ENCODE measurements at regions not wholly inside any gene's neighbourhood (a gene's known extent, or its start where the extent isn't known, plus 50 kb on each side); places are given as distances from the start of the nearest gene placed in this dataset.

GRCh38 chr11:39675171-39675570 is 1784.3 kb downstream of the LRRC4C start:
- no peak for TF ChIP-seq CTCF (IDR thresholded peaks at IDR 0.05; ENCODE audit: low read depth, low read length)
- no peak for DNase-seq (ENCODE audit: low read depth in 2 of 2)
- no peak overlapping the region for H3K4me3 ChIP-seq (replicated peaks in 1 of 2; ENCODE audit: low read depth in 2 of 2, low read length in 2 of 2)

GRCh38 chr11:39674761-39675160 is 1784.7 kb downstream of the LRRC4C start:
- no peak for DNase-seq (ENCODE audit: low read depth in 2 of 2)
- no peak overlapping the region for H3K4me3 ChIP-seq (replicated peaks in 1 of 2; ENCODE audit: low read depth in 2 of 2, low read length in 2 of 2)
- TF ChIP-seq CTCF (IDR thresholded peaks at IDR 0.05; ENCODE audit: low read depth, low read length), result no peak

DNA sequence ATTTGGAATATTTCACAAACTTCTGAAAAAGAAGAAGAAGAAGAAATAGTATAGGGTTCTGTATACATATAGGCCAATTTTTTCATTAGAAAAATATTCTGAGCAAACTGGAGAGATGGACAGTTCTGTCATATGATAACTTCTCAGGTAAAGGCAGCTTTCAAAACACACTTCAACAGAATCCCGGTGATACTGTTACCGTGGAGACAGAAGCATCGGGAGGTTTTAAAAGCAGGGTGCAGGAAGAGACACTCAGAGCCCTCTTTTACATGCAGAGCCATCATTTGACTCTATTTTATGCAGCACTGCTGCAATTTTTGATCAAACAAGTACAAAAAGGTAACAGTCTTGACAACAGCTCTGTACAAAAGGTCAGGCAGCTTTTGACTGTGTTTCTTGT is 1785.4 kb downstream of the LRRC4C start:
- no peak overlapping the region for H3K4me3 ChIP-seq (replicated peaks in 1 of 2; ENCODE audit: low read depth in 2 of 2, low read length in 2 of 2)
- no peak for TF ChIP-seq CTCF (IDR thresholded peaks at IDR 0.05; ENCODE audit: low read depth, low read length)
- DNase-seq (ENCODE audit: low read depth in 2 of 2), result no peak

DNA sequence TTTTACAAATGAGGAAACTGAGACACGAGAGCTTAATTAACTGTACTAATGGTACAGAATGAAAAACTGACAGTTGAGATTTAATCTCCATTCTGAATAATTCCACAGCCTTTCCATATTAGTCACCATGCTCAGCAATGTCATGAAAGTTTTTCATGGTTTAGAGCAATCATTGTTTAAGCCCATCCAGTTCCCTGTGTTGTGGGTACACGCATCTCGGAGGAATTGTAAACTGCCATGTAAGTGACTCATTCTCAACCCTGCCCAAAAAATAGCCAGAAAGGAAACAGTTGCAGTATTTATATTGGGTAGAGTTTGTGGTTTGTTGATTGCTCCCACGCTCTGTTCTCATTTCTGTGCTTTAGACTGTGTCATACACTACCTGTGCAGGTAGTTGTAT is 1790.8 kb downstream of the LRRC4C start:
- no peak for DNase-seq (ENCODE audit: low read depth in 2 of 2)
- H3K4me3 ChIP-seq (replicated peaks in 1 of 2; ENCODE audit: low read depth in 2 of 2, low read length in 2 of 2), result no peak overlapping the region
- TF ChIP-seq CTCF (IDR thresholded peaks at IDR 0.05; ENCODE audit: low read depth, low read length), result no peak

DNA sequence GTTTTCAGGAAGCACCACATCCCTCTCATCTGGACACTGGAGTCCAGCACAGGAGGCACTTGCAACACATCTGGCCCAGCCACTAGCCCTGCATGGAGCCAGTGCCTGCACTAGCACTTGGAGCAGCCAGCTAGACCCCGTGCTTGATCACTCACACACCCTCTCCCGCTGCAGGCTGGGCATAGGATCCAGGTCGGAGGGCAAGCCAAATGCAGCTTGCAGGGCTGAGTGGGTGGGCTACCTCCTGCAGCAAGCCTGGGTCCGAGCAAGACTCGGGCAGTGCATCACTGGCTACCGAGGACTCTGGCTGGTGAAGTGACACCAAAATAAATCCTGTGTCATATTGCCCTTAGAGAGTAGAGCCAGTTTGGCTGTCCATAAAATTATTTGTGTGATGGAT is 1795.4 kb downstream of the LRRC4C start:
- TF ChIP-seq CTCF (IDR thresholded peaks at IDR 0.05; ENCODE audit: low read depth, low read length), result no peak
- DNase-seq (ENCODE audit: low read depth in 2 of 2), result no peak
- H3K4me3 ChIP-seq (replicated peaks in 1 of 2; ENCODE audit: low read depth in 2 of 2, low read length in 2 of 2), result no peak overlapping the region

- no peak for DNase-seq (ENCODE audit: low read depth in 2 of 2)
- no peak overlapping the region for H3K4me3 ChIP-seq (replicated peaks in 1 of 2; ENCODE audit: low read depth in 2 of 2, low read length in 2 of 2)
- TF ChIP-seq CTCF (IDR thresholded peaks at IDR 0.05; ENCODE audit: low read depth, low read length), result no peak
These were observed 1797.6 kb downstream of the LRRC4C start for GRCh38 chr11:39661890-39662289.

DNA sequence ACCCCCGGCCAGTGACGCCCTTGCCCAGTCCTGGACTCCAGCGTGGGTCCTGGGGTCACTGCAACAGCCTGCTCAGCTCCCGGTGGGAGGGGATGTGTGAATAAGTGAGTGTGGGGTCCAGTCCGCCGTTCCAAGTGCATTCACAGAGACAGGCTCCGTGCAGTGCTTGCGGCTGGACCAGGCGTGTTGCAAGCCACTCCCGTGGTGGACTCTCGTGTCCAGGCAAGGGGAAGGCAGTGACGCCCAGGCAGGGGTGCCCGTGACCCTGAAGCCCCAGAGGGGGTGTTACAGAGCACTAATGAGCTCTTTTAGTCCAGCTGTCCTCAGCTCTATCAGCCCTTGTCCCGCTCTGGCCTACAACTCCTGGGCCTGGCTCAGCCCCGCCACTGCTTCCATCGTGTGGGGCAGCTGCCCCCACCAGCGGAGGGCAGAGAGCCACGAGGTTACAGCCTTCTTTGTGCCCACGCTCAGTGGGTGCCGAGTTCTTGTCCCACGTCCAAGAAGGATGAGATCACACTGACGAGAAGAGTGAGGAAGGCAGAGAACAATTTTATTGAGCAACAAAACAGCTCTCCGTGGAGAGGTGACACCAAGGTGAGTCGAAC is 1807.5 kb downstream of the LRRC4C start:
- TF ChIP-seq CTCF (IDR thresholded peaks at IDR 0.05; ENCODE audit: low read depth, low read length), result no peak
- no peak overlapping the region for H3K4me3 ChIP-seq (replicated peaks in 1 of 2; ENCODE audit: low read depth in 2 of 2, low read length in 2 of 2)
- no peak for DNase-seq (ENCODE audit: low read depth in 2 of 2)

All from cardiac fibroblast (primary cell).